HG02623 (cell line): ENCODE measurements at regions not wholly inside any gene's neighbourhood (a gene's known extent, or its start where the extent isn't known, plus 50 kb on each side); places are given as distances from the start of the nearest gene placed in this dataset.
"Not testable (repeated sequence)": the region's sequence is repeated elsewhere in the genome, so short reads cannot be mapped to it uniquely, and the experiment has no call there.

Experiments used
- ATAC-seq: cut with Tn5 transposase; IDR thresholded peaks from one replicate; pipeline ENCODE4 v1.9.1; 2021; ENCODE audit warnings: moderate library complexity; ENCODE audit not compliant: unreplicated experiment

DNA sequence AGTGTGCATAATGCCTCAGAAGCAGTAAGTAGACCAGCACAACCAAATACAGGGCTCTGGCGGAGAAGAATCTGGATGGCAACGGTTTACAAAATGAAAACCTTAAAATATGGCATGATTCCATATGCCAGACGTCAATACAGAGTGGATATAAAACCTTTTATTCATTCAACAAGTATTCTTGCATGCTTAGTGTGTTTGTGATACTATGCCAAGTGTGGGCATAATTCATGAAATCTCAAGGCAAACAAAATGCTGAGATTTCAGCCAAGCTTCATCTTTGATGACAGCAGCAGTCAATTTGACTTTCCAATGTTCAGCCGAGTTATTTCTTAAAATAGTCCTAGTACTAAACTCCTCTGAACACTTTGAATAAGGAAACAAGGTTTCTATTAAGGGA lies 119.4 kb downstream of the CD24 start:
- ATAC-seq: no peak

DNA sequence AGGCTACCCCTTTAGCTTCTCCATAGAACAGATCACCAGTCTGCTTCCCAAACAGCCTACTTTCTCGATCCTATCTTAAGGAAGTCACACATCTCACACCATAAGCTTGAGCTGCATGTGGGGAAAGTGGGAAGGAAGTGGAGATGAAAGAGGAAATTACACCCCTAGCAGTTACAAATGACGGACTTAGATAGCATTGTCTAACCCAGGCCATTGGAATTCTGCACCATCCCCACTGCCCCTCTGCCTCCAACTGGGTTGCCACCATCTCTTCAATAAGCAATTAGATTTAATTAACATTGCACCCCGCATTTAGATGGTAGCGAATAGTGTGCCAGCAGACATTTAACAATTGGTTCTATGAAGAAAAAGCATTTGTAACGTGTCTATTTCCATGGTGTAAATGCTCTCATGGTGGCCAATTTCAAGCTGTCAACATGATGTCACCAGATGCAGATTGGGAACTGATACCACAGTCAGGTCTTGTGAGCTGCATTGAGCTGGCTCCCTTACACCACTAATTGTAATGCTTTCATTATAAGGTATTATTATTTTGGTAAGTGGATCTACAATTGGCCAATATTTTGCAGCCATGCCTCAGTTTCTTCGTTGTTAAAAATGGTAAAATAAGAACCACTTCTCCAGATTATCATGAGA lies 124.7 kb downstream of the CD24 start:
- ATAC-seq: no peak

DNA sequence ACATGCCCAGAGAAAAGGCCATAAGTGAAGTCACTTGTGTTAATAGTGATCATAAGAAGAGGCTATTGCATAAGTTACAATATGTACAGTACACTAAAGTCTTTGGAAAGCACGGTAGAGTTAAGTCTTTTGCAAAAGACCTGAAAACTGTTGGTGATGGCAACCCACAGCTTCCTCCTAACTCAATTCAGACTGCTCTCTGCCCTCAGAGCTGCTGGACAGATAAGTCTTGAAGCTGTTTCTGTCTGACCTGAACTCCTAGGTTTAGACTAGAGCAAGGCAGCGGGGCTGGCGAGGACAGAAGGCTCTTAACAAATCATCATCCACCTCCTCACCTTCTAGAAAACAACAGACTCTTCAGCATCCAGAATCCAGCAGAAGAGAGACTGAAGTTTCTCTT lies 125.4 kb downstream of the CD24 start:
- no peak for ATAC-seq

DNA sequence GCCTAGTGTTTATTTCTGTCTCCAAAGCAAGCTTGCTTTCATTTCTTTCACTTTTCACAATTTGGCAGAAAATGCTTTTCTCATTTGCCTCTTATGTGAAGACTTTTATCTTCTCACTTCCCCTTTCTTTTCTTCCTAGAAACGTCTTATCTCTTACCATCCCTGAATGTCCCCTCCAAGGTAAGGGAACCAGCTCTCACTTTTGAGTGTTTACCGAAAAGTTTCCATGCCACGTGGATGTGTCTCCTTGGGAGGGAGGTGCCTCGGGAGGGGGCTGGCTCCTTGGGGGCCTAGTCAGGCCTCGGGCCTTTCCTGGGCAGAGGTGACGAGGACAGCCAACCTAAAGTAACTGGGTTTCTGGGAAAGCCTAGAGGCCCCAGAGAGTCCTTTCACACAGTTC lies 127.4 kb downstream of the CD24 start:
- ATAC-seq: no peak

DNA sequence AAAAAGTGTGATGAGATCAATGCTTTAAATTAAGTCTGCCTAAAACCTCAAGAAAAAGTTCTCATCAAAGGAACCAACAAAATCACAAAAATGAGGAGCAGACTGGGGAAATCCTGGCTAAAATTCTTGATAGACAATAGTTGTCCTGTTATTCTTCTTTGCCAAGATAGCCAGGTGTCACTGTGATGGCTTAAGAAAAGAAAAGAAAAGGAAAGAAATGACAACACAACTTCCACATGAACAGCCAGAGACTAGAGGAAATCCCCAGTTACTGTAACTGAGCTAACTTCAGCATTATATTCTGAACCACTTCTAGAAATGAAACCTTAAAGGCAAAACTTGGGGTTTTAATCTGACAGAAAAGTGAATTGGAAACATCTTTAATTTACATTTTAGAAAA lies 129.6 kb downstream of the CD24 start:
- ATAC-seq: peak; percentile 69

DNA sequence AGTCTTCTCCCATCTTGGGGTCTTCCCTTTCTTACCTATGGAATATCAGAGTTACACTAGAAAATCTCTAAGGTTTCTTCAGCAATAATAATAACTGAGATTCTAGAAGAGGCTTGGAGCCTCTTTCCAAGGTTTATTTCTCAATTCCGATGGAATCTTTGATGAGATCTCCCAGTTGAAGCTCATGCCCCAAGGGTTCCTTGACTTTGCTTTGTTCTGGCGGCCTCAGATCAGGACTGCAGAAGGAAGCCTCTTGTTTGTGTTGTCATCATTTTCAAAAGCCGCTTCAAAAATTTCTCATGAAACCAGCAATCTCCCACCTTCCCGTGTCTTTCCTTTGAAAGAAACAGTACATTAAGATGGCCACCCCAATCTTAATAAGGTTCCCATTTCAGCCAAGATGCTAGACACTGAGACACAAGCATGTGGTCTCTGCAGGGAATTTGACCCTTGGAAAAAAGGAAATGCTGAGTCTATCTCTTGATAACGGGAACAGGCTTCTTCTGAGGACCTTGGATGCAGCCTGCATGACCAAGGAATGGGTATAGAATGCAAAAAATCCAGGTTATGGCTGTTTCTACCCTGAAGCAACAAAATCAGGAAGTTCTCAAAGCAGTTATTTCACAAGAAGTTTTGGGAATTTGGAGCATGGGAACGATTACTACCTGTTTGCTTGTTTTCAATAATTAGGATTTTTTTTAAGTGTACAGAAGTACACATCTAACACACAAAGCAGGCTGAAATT lies 141.6 kb downstream of the CD24 start:
- ATAC-seq: no peak

DNA sequence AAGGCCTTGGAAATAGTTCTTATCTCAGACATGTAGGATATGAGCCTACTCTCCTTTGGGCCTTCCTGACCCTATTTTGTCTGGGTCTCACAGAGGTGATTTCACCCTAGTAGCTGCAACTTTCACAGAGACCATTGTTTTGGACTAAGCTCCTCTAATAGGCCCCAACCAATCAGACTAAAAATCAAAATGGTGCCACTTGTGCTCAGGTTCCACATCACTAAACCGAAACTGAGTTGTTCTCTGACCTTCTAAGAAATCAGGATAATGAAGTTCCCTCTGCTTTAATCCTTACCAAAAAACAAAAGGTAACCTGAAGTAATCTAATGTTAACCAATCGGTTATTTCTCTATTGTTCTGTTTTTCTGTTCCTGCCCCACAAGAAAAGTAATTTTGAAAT lies 143.6 kb downstream of the CD24 start:
- ATAC-seq: no peak

DNA sequence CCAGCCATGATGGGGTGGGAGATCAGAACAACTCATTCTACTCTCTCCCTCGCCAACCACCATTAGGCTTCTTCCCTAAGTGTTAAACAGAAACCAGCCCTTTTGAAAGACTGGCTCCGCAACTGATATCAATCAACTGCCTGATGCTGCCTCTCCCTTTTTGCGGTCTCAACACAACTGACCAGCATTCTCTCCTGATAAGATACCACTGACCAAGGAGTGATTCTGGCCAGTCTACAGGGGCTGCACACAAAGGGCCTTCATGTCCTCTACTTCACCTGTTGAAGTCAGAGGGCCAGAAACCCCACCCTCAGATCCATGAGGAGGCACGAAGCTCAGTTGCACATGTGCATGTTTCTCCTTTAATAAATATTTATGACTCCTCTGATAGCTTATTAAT lies 145.1 kb downstream of the CD24 start:
- ATAC-seq: no peak

DNA sequence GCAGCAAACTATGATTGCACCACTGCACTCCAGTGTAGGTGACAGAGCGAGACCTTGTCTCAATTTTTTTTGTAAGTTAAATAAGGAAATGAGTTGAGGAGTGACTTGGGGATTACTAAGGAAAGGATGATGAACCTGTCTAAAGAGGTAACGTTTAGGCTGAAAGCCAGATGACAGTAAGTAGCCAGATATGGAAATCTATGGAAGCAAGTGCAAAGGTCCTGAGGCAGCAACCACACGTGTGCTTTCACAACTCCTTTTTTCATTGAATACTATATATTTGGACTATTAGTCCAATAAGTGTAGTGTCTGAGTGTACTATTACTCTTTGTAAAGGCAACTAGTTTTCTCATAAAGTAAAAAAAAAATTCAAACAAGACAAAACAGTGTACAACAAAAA lies 147.4 kb downstream of the CD24 start:
- ATAC-seq: no peak

DNA sequence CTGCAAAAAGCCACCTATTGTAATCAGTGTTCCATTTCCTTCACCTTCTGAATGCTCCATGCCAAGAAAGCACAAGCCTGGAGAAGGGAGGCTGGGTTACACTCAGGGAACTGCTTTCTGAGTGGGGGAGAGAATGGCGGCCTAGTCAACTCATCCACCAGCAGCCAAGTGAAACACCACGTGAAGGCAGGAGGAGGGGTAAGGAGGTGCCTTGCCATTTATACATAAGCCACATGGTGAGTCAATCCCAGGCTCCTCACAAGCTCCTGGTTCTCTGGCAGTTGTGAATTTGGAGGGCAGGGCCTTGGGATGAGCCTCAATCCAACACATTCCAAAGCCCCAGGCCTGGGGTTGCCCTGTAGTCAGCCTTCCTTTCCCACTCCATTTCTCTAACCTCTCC lies 149.4 kb downstream of the CD24 start:
- no peak for ATAC-seq

DNA sequence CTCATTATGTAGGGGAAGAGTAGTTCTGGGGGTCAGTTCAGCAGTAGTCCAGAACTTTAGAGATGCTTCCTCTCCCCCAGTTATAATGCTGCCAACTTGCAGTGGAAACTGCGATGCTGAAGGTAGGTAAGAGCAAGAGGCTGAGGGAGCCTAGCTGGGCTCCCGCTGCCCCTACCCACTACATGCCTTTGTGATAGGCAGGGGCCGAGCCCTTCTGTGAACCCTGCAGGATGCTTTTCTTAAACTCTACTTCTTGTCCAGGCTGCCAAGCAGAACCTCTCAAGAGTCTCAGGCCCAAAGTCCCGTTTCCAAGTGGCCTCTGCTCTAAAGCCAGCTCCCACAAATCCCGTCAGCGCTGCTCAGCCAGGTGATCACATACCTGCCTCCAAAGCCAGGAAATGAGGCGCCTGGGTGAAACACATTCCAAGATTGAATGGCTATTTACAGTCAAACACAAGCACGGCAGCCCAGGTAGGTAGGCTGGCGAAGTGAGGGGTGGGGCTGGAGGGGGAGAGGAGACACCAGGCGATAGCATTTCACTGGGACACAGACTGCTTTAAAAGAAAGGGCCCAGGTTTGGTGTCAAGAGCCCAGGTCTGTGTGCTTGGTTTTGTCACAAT lies 150.7 kb downstream of the CD24 start:
- ATAC-seq: no peak

DNA sequence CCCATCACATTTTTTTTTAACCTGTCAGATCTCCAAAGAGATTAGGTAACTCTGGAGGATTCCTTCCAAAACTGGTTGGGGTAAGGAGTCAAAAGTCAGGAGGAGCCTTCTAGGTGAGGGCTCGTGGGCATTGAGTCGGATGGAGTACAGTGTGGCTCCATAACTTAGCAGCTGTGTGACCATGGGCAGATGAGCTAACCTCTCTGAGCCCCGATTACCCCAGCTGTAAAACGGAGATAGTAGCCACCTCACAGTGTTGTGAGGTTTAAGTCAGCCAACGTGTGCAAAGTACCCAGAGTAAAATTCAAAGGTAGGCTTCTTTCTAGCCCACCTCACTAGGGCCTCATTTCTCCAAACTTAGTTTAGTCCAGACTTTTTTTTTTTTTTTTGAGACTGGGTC lies 151.5 kb downstream of the CD24 start:
- no peak for ATAC-seq

DNA sequence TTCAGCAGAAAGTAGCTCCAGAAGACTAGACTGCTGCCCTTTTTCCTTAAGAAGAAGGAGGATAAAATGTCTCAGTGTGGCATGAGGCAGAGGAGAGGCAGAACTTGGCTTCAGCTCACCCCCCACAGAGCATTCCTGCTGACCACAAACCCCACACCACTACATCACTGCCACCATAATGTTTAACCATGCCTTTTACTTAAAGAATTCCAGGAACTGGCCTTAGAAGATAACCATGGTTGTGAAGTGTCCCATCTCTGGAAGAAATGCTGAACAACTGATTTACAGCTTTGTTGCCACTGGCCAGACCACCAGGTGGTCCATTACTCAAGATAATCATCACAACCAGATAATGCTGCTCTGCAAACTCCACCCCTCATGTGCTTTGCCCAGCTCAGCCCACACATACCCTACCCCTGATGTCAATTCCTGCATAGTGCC lies 154.1 kb downstream of the CD24 start:
- no peak for ATAC-seq

DNA sequence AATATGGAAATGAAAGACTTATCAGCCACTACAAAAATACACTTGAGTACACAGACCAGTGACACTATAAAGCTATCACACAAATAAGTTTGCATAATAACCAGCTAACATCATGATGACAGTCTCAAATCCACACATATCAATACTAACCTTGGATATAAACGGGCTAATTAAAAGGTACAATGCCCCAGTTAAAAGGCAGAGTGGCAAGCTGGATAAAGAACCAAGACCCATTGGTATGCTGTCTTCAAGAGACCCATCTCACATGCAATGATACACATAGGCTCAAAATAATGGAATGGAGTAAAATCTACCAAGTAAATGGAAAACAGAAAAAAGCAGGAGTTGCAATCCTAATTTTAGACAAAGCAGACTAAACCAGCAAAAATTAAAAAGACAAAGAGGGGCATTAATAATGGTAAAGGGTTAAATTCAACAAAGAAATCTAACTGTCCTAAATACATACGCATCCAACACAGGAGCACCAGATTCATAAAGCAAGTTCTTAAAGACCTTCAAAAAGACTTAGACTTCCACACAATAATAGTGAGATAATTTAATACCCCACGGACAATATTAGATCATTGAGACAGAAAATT lies 163.3 kb downstream of the CD24 start:
- no peak for ATAC-seq

DNA sequence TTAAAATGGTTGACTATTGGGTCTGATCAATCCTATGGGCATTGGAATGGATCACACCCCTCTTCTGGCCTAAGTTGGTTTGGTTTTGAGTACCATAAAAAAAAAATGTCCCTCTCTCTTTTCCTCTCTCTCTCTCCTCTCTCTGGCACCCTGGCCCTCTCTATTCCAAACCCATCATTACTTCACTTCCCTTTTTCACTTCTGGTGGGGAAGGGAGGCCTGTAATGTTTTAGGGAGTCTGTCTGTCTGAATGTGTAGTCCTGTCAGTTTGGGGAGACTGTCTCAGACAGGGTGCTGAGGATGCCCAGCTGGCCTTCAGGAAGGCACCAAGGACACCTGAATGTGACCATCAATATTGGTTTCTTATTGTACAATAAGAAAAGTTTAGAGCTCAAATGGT lies 165.8 kb downstream of the CD24 start:
- ATAC-seq: no peak

DNA sequence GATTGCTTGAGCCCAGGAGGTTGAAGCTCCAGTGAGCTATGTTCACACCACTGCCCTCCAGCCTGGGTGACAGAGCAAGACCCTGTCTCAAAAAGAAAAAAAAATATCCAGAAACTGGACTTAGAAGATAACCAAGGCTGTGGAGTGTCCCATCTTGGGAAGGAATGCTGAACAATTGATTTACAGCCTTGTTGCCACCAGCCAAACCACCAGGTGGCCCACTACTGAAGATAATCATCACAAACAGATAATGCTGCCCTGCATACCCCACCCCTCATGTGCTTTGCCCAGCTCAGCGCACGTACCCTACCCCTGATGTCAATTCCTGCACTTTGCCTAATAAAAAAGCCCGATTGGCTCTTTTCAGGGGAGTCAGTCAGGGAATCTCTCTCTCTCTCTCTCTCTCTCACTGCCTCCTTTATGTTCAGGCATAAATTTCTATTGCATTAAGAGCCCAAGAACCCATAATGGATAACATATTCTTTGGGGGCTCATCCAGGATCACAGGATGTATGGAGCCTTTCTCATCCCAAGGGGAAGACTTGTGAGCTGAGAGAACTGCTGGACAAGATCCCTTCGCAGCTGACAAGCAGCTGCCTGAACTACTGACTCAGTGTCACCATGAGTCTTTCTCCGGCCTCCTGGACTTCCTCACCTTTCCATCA lies 166.4 kb downstream of the CD24 start:
- ATAC-seq: no peak

DNA sequence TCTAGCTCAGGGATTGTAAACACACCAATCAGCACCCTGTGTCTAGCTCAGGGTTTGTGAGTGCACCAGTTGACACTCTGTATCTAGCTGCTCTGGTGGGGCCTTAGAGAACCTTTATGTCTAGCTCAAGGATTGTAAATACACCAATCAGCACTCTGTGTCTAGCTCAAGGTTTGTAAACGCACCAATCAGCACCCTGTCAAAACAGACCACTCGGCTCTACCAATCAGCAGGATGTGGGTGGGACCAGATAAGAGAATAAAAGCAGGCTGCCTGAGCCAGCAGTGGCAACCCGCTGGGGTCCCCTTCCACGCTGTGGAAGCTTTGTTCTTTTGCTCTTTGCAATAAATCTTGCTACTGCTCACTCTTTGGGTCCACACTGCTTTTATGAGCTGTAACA lies 168.3 kb downstream of the CD24 start:
- ATAC-seq: not testable (repeated sequence)

DNA sequence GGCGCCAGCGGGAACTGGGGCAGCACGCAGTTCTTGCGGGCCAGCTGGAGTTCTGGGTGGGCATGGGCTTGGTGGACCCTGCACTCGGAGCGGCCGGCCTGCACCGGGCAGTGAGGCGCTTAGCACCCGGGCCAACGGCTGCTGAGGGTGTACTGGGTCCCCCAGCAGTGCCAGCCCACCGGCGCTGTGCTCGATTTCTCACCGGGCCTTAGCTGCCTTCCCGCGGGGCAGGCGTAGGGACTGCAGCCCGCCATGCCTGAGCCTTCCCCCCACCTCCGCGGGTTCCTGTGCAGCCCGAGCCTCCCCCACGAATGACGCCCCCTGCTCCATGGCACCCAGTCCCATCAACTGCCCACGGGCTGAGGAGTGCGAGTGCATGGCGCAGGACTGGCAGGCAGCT lies 168.8 kb downstream of the CD24 start:
- ATAC-seq: no peak

DNA sequence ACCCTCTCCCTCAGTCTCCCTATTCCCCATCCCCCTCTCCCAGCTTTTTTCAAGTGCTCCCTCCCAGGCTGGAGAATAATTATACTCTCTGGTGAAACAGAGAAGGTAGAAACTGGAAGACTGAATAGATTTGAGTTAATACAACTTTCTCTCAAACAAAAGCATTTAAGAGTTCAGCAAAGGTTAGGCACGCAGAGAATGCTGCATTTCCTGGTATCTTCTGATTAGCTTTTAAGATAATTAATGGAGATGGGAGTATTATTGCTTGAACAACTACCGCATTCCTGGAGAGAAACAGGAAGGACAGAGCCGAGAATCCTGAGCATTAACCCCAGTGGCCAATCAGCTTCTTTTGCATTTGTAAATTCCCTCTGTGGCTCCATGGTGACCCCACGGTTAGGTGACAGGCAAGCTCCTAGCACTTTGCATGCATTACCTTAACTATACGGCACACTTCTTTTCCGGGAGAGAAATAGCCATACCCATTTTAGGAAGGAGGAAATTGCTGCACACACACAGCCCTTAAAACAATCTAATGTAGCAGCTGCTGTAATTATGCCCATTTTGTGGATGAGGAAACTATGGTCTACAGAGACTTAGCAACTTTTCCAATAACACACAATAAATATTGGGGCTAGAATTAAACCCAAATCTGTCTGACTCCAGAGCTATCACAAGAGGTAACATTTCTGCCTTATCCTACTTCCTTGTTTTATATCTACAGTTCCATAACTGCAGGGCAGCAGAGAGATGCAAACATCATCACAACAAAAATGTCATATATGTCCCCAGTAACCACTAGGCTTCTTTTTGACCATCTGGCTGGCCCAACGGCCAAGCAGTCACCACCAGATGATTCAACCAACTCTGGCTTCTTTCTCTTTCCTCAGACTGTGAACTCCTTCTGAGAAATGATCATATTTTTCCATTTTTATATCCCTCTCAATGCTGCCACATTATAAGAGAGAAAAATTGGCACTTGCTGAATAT lies 169.9 kb downstream of the CD24 start:
- ATAC-seq: no peak

DNA sequence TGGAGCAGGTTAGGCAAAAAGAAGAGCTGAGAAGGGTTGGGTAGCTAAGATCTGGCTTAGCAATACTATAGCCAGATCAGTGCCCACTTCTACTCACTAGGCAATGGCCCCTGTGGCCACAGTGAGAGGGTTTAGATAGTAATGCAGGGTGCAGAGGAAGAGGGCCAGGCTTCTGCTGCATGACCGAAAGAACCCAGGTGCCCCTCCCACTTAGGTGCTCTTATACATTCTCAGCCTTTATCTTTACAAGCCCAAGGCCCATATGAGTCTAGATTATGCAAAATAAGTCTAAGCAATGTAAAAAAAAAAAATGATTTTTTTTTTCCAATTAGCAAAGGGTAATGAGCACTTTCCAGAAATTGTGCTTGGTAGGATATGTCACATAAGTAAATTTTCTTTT lies 171.3 kb downstream of the CD24 start:
- no peak for ATAC-seq
